HepG2 (cell line): ENCODE measurements at regions not wholly inside any gene's neighbourhood (a gene's known extent, or its start where the extent isn't known, plus 50 kb on each side); places are given as distances from the start of the nearest gene placed in this dataset.

Experiments used
- ARNT2 ChIP-seq: sonication (generic); formaldehyde crosslinking; IDR thresholded peaks from 2 replicates; pipeline ENCODE4 v1.8.0; 2022; ENCODE audit warnings: mild to moderate bottlenecking, low read depth, missing genetic modification reagents, moderate library complexity
- GTF2F1 ChIP-seq: fragments of 150-350 bp; IDR thresholded peaks from 2 replicates; pipeline ENCODE4 v1.6.1; 2014; ENCODE audit warnings: low read length
- IKZF4 ChIP-seq: sonication (generic); formaldehyde crosslinking; IDR thresholded peaks from 2 replicates; pipeline ENCODE4 v1.5.1; 2020; ENCODE audit warnings: borderline replicate concordance, mild to moderate bottlenecking, low read depth, missing genetic modification reagents; ENCODE audit errors: not compliant biosample characterization
- MYC ChIP-seq: sonication (generic); formaldehyde crosslinking; IDR thresholded peaks from 2 replicates; pipeline ENCODE4 v1.9.0; 2021; ENCODE audit warnings: missing genetic modification reagents, borderline replicate concordance
- POLR2A ChIP-seq, 2 experiments: IDR thresholded peaks; 2 replicates each; pipeline ENCODE4 v1.6.1; 2011; ENCODE audit warnings: low read depth in 2 of 2, low read length in 2 of 2, mild to moderate bottlenecking in 1 of 2, moderate library complexity in 1 of 2; ENCODE audit not compliant: insufficient read depth in 1 of 2
- POLR2G ChIP-seq: fragments of 200-400 bp; formaldehyde crosslinking; IDR thresholded peaks from 2 replicates; pipeline ENCODE4 v1.6.1; 2018; ENCODE audit warnings: mild to moderate bottlenecking, low read depth, low read length, moderate library complexity
- SMARCC2 ChIP-seq: fragments of 450-650 bp; IDR thresholded peaks from 2 replicates; pipeline ENCODE4 v1.6.1; 2017; ENCODE audit warnings: antibody characterized with exemption, mild to moderate bottlenecking
- TCF7L2 ChIP-seq: IDR thresholded peaks from 2 replicates; pipeline ENCODE4 v1.6.1; 2011; ENCODE audit warnings: mild to moderate bottlenecking, low read depth, low read length, moderate library complexity
- ZFP36 ChIP-seq: fragments of 150-350 bp; IDR thresholded peaks from 2 replicates; pipeline ENCODE4 v1.6.1; 2018; ENCODE audit warnings: borderline replicate concordance, low read length, low read depth; ENCODE audit not compliant: partially characterized antibody
- ZNF138 ChIP-seq: sonication (generic); formaldehyde crosslinking; IDR thresholded peaks from 2 replicates; pipeline ENCODE4 v1.5.0; 2020; ENCODE audit warnings: mild to moderate bottlenecking, low read depth, missing genetic modification reagents
- ZNF280D ChIP-seq: sonication (generic); formaldehyde crosslinking; IDR thresholded peaks from 2 replicates; pipeline ENCODE4 v1.5.1; 2020; ENCODE audit warnings: mild to moderate bottlenecking, missing genetic modification reagents
- TF ChIP-seq, protein P1 (sequence below): sonication (generic); formaldehyde crosslinking; IDR thresholded peaks from 2 replicates; pipeline ENCODE4 v1.5.0; 2020; ENCODE audit warnings: mild to moderate bottlenecking, missing genetic modification reagents, moderate library complexity
- TF ChIP-seq, protein P2 (sequence below): sonication (generic); formaldehyde crosslinking; IDR thresholded peaks from 2 replicates; pipeline ENCODE4 v1.4.0; 2020; ENCODE audit warnings: missing genetic modification reagents

DNA sequence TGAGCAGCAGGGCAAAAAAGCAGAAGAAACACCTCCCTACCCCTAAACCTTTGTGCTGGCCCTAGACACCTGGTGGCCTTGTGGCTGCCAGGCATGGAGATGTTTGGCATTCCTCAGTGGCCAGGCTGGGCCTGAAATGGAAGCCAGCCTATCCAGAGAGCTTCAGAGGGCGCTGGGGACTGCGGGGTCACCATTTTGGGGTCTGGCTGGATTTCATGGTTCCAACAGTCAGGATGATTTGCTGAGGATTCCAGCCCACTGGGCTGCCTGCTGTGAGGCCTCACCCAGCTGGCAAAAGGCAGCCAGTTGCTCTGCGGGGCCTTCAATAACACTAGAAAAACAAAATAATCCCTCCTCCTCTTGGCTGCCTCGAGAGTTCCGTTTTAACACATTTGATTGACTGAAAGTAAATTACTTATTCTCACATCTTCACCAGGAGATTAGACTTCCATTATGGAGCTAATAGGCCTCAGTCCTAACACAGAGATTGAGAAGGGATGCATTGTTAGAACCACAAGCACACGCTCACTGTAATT is 154.1 kb downstream of the EN1 start:
- TF ChIP-seq SMARCC2 (no peak), POLR2A (IDR thresholded peaks at IDR 0.05; ENCODE audit: insufficient read depth in 1 of 2, low read depth in 2 of 2, low read length in 2 of 2) (no peak), ZNF138 (no peak), MYC (CRISPR knock-in tag) (no peak), ARNT2 (CRISPR knock-in tag) (no peak), TCF7L2 (no peak), IKZF4 (CRISPR knock-in tag) (no peak), ZNF280D (CRISPR knock-in tag) (no peak), POLR2G (no peak), GTF2F1 (no peak), ZFP36 (no peak)
- TF ChIP-seq, protein P1, sequence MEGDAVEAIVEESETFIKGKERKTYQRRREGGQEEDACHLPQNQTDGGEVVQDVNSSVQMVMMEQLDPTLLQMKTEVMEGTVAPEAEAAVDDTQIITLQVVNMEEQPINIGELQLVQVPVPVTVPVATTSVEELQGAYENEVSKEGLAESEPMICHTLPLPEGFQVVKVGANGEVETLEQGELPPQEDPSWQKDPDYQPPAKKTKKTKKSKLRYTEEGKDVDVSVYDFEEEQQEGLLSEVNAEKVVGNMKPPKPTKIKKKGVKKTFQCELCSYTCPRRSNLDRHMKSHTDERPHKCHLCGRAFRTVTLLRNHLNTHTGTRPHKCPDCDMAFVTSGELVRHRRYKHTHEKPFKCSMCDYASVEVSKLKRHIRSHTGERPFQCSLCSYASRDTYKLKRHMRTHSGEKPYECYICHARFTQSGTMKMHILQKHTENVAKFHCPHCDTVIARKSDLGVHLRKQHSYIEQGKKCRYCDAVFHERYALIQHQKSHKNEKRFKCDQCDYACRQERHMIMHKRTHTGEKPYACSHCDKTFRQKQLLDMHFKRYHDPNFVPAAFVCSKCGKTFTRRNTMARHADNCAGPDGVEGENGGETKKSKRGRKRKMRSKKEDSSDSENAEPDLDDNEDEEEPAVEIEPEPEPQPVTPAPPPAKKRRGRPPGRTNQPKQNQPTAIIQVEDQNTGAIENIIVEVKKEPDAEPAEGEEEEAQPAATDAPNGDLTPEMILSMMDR (CRISPR knock-in tag), result no peak
- TF ChIP-seq, protein P2, sequence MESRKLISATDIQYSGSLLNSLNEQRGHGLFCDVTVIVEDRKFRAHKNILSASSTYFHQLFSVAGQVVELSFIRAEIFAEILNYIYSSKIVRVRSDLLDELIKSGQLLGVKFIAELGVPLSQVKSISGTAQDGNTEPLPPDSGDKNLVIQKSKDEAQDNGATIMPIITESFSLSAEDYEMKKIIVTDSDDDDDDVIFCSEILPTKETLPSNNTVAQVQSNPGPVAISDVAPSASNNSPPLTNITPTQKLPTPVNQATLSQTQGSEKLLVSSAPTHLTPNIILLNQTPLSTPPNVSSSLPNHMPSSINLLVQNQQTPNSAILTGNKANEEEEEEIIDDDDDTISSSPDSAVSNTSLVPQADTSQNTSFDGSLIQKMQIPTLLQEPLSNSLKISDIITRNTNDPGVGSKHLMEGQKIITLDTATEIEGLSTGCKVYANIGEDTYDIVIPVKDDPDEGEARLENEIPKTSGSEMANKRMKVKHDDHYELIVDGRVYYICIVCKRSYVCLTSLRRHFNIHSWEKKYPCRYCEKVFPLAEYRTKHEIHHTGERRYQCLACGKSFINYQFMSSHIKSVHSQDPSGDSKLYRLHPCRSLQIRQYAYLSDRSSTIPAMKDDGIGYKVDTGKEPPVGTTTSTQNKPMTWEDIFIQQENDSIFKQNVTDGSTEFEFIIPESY (CRISPR knock-in tag), result no peak
